ENCODE measurements at regions not wholly inside any gene's neighbourhood (a gene's known extent, or its start where the extent isn't known, plus 50 kb on each side); places are given as distances from the start of the nearest gene placed in this dataset.
"Not testable (repeated sequence)": the region's sequence is repeated elsewhere in the genome, so short reads cannot be mapped to it uniquely, and the experiment has no call there.

DNA sequence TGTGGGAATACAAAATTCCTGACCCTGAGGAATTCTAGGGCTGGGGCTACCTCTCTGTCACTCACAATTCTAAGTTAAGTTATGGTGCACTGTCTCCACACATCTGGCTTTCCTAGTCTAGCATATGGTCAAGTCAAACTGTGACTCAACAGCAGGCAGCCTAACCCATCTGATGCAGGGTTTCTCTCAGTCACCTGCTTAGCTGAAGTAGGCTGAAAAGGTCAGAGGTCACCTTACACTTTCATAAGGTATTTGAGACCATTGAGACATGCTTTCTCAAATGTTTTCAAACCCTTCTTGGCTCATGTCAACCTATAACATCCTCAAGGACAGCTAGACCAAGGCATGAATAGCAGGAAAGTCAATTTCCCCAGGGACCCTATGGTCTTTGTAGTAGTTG is 196.5 kb upstream of the STK26 start:
- DNase-seq (ENCODE audit: low read depth in 2 of 2) = no peak

DNA sequence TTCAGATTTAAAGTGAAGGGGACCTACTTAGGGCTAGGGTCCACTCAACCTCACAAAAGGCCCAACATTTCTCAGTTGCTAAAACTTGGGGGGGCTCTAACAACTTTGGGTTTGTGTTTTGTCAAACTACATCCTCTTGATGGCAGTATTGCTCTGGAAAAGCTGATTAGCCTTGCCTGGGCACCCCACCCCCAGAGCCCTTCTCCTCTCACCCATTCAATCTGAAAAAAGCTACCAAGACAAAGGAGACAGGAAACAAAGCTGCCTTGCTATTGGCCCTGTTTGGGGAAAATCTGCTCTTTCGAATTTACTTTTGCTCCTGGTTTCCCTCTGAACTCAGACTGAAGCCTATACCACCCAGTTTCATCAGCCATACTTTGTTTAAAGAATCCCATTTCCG is 195.2 kb upstream of the STK26 start:
- DNase-seq (ENCODE audit: low read depth in 2 of 2) = peak; percentile 46 to 51

GRCh38 chrX:131828482-131828881 is 194.6 kb upstream of the STK26 start:
- DNase-seq (ENCODE audit: low read depth in 2 of 2) = no peak

DNA sequence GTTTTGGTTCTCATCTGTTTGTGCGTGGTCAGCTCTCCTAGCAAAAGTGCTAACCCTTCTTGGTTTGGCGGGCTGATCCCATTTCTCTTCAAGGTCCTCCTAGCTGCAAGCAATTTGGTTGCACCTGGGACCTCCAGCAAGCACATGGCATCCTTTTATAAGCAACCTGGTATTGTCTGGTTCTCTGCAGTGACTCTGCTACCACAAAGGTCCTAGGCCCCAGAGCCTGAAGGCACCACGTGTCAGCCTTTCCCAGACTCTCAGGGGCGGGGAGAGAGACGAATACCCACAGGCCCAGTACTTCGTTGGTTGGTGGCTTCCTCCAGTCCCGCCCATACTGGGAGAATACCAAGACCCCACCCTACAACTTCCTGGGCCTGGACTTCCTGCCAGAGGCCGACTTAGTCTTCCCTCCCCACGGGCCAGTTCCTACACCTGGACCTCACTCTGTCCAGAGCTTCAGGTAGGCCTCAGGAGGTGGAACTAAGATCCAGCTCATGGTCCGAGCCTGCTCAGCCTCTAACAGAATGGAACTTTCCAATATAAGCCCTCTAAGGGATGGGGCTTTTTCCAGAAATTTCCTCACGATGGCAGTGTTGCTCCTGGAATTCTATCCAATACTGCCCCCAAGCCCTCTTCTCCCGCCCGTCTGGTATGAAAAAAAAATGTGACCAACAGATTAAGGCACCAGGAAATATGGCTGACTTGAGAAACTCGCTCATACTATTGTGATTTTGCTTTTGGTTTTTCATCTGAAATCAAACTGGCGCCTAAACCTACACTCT is 192.5 kb upstream of the STK26 start:
- DNase-seq (ENCODE audit: low read depth in 2 of 2) = peak; percentile 86 to 95

- no peak for DNase-seq (ENCODE audit: low read depth in 2 of 2)
Measured at GRCh38 chrX:131831185-131831520, 191.9 kb upstream of the STK26 start.

DNA sequence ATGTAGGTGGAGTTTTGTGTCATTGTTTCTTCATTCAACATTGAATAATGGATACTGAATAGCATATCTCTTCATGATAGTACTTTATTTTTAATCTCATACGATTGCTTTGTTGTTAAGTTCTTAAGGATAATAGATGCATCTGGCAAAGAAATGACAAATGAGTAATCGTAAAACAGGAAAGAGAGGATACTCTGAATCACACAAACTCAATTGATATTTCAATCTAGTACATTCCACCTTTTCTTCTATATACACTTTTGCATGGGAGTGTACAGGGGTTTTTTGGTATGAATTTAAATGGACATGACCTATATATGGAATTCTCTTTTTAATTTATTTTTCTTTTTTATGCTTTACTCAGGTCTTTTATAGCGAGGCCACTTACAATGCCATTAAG is 186.9 kb upstream of the STK26 start:
- peak in 1 of 2 donors; percentile 38 for DNase-seq (ENCODE audit: low read depth in 2 of 2)

GRCh38 chrX:131837325-131837724 is 185.8 kb upstream of the STK26 start:
- no peak for DNase-seq (ENCODE audit: low read depth in 2 of 2)

- no peak for DNase-seq (ENCODE audit: low read depth in 2 of 2)
Measured at GRCh38 chrX:131840799-131841495, 182.2 kb upstream of the STK26 start.

- DNase-seq (ENCODE audit: low read depth in 2 of 2) = peak; percentile 56 to 76
Measured at GRCh38 chrX:131841496-131842437, 181.3 kb upstream of the STK26 start.

DNA sequence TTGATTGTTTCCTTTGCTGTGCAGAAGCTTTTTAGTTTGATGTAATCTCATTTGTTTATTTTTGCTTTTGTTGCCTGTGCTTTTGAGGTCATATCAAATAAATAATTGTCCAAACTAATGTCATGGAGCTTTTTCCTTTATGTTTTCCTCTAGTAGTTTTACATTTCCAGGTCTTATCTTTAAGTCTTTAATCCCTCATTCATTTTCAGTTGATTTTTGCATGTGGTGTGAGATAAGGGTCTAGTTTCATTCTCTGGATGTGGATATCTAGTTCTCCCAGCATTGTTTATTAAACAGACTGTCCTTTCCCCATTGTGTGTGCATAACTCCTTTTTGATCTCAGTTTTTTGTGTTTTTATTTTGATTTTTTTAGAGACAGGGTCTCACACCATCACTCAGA is 179.1 kb upstream of the STK26 start:
- DNase-seq (ENCODE audit: low read depth in 2 of 2) = no peak

DNA sequence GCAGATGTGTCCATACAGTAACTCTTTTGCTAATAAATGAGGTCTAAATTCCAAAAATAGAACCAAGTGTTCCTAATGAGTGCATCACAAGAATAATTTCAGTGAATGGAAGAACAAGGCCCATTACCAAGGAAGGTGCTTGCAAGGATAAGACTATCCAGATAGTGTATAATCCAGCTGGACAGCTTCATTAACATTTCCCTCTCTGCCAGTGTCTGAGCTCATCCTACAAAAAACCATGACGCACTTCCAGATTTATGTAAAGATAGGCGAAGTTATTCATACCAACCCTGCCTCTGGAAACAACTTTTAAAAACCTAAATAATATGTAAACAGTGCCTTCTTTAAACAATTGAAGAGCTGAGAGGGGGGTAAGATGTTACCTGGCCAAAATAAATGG is 177.9 kb upstream of the STK26 start:
- DNase-seq (ENCODE audit: low read depth in 2 of 2) = peak; percentile 10 to 67

- peak in 1 of 2 donors; percentile 54 for DNase-seq (ENCODE audit: low read depth in 2 of 2)
Measured at GRCh38 chrX:131845771-131846170, 177.3 kb upstream of the STK26 start.

- DNase-seq (ENCODE audit: low read depth in 2 of 2) = not testable (repeated sequence)
Measured at GRCh38 chrX:131850964-131851363, 172.1 kb upstream of the STK26 start.

DNA sequence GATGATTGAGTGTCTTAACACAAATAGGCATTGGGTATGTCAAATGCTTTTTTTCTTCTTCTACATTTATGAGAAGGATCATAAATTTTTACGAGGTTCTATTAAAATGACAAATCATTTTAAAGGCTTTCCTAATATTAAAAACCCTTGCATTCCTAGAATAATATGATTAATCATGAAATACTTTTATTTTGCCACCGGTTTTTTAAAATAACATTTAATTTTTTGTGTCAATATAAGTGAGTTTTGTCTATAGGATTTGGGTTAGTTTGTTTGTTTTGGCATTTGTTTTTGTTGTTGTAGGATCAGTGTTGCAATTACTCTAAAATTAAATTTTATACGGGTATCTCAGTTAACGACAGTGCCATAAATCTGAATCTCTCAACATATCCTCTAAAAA is 169.7 kb upstream of the STK26 start:
- DNase-seq (ENCODE audit: low read depth in 2 of 2) = no peak

DNA sequence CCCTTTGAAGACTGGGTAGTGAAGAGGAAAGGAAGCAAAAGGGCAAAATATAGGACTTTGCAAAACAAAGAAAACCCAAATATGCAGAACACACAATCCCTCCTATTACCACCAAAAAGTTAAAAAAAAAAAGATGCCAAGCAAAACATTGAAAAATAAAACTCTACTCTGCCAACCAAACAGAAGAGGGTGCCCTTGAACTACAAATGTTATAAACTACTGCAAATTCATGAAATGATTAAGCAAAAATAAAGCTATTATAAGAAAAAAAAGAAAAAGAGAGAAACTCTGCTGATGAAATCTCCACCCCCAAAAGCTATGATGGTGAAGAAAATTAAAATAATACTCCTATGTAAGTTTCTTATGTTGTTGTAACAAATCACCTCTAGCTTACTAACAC is 168.5 kb upstream of the STK26 start:
- peak; percentile 13 to 35 for DNase-seq (ENCODE audit: low read depth in 2 of 2)

DNA sequence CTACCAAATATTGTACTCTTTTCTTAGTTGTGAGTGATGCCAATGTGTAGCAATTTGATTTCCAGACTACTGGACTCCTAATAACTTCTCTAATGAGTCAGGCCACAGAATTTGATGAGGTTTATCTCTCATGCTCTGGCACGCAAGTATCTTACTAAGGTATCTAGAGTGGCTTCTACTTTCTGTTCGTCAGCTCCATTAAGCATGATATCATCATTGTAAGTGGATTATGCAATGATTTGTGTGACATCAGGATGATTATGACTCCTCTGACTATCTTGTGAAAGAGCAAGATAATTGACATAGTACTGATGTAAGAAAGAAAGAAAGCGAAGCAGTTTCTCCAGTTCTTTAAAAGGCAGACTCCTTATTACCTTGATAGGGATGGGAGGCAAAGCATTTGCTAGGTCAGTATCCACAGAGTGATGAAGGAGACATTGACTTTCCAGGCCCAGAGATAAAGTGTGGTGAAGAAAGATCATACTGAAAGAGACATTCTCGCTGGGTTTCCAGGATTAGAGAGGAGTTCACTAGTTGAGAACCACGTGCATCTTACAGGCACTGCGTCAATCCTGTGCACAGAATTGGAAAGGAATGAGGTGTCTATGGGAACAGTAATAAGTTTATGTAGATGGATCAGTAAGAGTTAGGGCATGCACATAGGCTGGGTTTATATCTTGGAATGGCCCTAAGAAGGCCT is 161.9 kb upstream of the STK26 start:
- no peak for DNase-seq (ENCODE audit: low read depth in 2 of 2)

DNA sequence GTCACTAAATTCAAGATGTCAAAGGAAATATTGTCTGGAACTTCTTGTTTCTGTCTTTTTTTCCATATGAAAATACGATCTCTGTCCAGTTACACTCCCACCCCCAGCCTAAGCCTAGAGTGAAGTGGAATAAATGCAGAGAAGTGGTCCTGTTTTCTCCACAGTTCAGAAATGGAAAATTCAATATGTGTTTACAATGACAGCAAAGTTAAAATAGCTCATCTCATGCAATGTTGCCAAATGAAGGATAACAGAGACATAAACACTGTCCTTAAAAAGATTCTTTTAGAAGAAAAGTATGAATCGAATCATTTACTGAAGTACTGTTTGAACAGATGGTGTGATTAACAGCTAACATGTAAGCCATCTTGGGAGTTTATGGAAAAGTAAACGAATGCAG is 160.8 kb upstream of the STK26 start:
- DNase-seq (ENCODE audit: low read depth in 2 of 2) = no peak

GRCh38 chrX:131869182-131869581 is 153.9 kb upstream of the STK26 start:
- DNase-seq (ENCODE audit: low read depth in 2 of 2) = no peak

DNA sequence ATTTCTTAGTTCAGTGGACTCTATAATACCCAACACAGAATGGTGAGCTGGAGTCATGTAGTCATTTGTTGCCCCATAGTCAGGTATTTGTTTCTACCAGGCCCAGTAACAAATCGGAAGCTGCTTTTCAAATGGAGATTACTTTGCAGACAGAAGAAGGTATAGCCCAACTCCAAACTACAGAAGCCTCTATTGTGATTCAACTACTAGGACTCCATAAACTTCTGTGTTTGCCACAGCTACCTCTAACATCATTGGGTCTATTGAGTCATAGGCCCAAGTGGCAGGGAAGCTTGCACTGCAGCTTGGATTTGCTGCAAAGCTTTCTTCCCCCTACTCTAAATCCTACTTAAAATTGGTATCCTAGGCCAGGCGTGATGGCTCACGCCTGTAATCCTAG is 148.8 kb upstream of the STK26 start:
- DNase-seq (ENCODE audit: low read depth in 2 of 2) = no peak

- DNase-seq (ENCODE audit: low read depth in 2 of 2) = not testable (repeated sequence)
Measured at GRCh38 chrX:131875827-131876226, 147.3 kb upstream of the STK26 start.

- no peak for DNase-seq (ENCODE audit: low read depth in 2 of 2)
Measured at GRCh38 chrX:131881194-131881593, 141.9 kb upstream of the STK26 start.
